LHCN-M2 (cell line): ENCODE measurements at regions not wholly inside any gene's neighbourhood (a gene's known extent, or its start where the extent isn't known, plus 50 kb on each side); places are given as distances from the start of the nearest gene placed in this dataset.

ENCODE experiments used
- DNase-seq: peaks from one replicate; pipeline ENCODE4 v3.0.0-alpha.2; 2012; ENCODE audit warnings: low read depth

DNA sequence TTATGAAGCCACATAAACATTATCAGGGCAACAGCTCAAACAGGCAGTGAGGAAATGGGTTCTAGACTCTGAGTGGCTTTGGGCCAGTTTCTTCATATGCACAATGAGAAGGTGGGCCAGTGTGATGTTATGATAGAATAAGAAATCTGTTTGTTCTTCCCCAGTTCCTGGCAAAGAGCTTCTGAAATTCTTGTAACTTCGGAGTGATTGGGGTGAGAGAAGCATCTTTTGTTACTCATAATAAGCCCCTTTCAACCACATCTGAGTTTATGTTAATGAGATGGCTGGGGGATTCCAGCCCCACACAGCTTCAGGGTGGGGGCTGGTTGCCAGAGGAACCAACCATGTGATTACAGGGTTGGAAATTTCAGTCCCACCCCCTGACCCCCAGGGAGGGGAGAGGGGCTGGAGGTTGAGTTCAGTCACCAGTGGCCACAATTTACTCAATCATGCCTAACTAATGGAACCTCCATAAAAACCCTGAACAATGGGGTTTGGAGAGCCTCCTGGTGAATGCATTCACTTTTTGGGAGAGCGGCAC lies 57.0 kb upstream of the FRMD4B start:
- no peak for DNase-seq

DNA sequence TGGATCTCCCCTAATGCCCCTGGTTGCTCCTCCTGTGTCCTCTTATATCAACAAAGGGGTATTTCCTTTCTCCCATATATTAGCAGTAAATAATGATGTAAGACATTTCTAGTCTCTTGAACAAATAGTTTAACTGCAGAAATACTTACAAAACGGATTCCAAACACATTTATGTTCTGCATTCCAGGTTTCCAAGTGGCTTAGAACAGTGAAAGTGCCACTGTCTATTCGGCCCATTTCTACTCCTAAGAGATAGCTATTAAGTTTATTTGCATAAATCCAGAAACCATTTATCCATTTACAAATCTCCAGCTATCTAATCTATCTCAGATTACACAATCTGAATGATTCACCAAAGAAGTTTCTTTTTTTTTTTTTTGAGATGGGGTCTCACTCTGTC lies 55.8 kb upstream of the FRMD4B start:
- DNase-seq: no peak

DNA sequence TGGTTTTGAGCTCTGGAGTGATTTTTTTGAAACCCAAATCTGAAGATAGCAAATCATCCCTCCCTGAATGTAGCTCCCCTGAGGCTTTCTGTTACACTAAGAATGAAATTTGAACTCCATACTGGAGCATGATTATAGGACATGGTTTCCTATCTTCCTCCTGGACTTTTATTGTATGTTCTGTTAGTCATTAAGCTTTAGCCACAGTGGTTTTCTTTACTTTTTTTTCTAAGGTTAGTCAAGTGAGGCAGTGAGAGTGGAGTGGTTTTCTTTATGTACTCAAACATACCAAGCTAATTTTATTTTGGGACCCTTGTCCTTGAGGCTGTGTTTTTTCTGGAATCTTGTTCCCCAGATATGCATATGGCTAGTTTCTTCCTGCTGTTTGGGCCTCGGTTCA lies 55.2 kb upstream of the FRMD4B start:
- DNase-seq: no peak

DNA sequence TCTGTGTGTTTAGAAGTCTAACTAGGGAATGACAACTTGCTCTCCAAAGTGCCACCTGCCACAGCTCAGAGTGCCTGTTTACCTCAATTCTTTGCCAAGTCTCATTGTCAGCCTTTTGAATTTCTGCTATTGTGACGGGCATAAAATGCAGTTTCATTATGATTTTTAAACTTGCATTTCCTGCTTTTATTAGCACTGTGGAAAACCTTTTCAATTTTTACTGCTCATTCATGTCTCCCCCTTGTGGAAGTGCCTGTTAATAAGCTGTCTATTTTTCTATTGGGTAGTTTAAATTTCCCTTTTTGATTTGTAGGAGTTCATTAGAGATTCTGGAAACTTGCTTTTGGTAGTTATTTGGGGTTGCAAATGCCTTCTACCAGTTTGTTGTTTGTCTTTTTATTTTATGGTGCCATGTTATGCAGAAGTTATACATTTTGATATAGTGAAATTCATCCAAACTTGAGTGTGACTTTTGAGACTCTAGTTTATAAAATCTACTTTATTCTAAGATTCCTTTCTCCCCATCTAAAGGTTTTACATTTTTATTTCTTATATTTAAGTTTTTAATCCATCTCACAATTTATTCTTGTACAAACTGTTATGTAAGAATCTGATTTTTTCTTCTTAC lies 53.9 kb upstream of the FRMD4B start:
- peak; percentile 38 for DNase-seq

DNA sequence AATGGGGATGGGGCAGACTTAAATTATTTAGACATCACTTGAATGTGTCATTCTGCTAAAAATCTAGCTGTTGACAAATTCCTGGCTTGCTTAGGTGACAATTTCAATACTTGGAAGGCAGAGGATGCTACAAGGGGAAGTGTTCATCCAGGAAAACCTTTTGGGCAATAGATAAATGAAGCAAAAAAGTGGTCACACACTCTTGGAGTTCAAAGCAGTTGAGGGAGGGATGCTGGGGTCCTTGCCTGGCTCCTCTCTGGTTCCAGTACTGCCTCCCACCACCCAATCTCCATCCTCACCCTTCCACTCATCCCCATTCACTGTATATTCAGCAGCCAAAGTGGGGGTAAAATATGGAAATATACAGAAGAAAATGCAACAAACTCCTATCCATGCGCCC lies 52.6 kb upstream of the FRMD4B start:
- DNase-seq: no peak

DNA sequence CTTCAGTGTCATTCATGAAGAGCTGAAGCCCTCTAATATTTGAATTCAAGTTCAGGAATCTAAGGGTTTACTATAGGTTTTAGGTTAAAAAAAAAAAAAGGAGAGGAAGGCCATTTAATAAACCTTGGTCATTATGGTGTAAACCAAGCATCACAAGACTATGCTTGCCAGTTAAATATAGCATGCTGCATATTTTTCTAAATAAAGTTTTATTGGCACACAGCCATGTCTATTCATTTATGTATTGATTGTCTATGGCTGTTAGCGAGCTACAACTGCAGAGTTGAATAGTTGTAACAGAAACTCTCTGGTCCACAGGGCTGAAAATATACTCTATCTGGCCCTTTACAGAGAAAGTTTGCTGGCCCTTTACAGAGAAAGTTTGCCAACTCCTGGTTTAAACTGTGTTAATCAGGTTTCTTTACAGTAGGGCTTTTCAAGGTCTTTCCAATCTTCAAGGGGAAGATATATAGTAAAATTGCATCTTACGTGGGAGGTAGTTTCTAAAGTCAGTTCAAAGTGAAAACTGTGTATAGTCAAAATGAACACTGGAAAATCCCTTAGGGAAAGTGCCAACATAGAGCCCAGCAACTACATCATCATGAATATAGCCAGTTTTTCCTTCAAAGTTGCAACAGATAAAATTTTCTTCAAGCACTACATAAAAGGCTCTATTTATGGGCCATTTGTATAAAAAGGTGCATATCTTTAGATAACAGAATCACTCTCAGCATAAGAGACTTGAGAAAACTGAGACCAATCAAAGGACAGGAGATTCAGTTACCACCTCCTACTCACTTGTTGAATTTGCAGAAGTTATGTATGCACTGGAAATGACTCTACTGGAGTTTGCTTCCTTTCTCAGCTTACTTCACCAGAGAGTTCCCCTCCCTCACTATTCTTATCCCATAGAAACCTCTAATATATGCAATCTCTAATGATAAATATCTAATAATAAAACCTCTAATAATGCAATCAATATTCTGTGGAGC lies 49.7 kb upstream of the FRMD4B start:
- no peak for DNase-seq
